ENCODE measurements at regions not wholly inside any gene's neighbourhood (a gene's known extent, or its start where the extent isn't known, plus 50 kb on each side); places are given as distances from the start of the nearest gene placed in this dataset.
"Not testable (repeated sequence)": the region's sequence is repeated elsewhere in the genome, so short reads cannot be mapped to it uniquely, and the experiment has no call there.

GRCh38 chr10:33487014-33487776 lies 152.7 kb upstream of the NRP1 start:
- no peak for DNase-seq

GRCh38 chr10:33485276-33485675 lies 150.8 kb upstream of the NRP1 start:
- no peak for DNase-seq

GRCh38 chr10:33484787-33485186 lies 150.3 kb upstream of the NRP1 start:
- no peak for DNase-seq

- no peak for DNase-seq
These were observed 149.3 kb upstream of the NRP1 start for GRCh38 chr10:33483816-33484190.

GRCh38 chr10:33483124-33483815 lies 148.8 kb upstream of the NRP1 start:
- no peak for DNase-seq

GRCh38 chr10:33482486-33482885 lies 148.0 kb upstream of the NRP1 start:
- DNase-seq, result no peak

- DNase-seq, result no peak
These were observed 146.7 kb upstream of the NRP1 start for GRCh38 chr10:33481184-33481583.

GRCh38 chr10:33480417-33480816 lies 145.9 kb upstream of the NRP1 start:
- DNase-seq, result not testable (repeated sequence)

- DNase-seq, result no peak
These were observed 144.2 kb upstream of the NRP1 start for GRCh38 chr10:33478675-33479125.

GRCh38 chr10:33478089-33478674 lies 143.7 kb upstream of the NRP1 start:
- DNase-seq, result no peak

GRCh38 chr10:33477291-33478088 lies 143.0 kb upstream of the NRP1 start:
- no peak for DNase-seq

GRCh38 chr10:33476757-33477273 lies 142.3 kb upstream of the NRP1 start:
- DNase-seq, result no peak

- DNase-seq, result no peak
These were observed 139.2 kb upstream of the NRP1 start for GRCh38 chr10:33473688-33474087.

- not testable (repeated sequence) for DNase-seq
These were observed 133.5 kb upstream of the NRP1 start for GRCh38 chr10:33468006-33468405.

- no peak for DNase-seq
These were observed 131.3 kb upstream of the NRP1 start for GRCh38 chr10:33465747-33466146.

- DNase-seq, result no peak
These were observed 128.5 kb upstream of the NRP1 start for GRCh38 chr10:33463011-33463410.

- DNase-seq, result no peak
These were observed 126.8 kb upstream of the NRP1 start for GRCh38 chr10:33461295-33461640.

GRCh38 chr10:33460505-33461294 lies 126.2 kb upstream of the NRP1 start:
- DNase-seq, result peak; percentile 50

GRCh38 chr10:33459602-33460001 lies 125.1 kb upstream of the NRP1 start:
- no peak for DNase-seq

GRCh38 chr10:33455029-33455428 lies 120.6 kb upstream of the NRP1 start:
- DNase-seq, result no peak

- no peak for DNase-seq
These were observed 120.1 kb upstream of the NRP1 start for GRCh38 chr10:33454554-33454953.
